T1000 (cell line): ENCODE measurements at regions not wholly inside any gene's neighbourhood (a gene's known extent, or its start where the extent isn't known, plus 50 kb on each side); places are given as distances from the start of the nearest gene placed in this dataset.

ENCODE experiments used
- DNase-seq: peaks from one replicate; lab custom pipeline; 2025; ENCODE audit warnings: mixed read lengths; lab: John Stamatoyannopoulos, UW

DNA sequence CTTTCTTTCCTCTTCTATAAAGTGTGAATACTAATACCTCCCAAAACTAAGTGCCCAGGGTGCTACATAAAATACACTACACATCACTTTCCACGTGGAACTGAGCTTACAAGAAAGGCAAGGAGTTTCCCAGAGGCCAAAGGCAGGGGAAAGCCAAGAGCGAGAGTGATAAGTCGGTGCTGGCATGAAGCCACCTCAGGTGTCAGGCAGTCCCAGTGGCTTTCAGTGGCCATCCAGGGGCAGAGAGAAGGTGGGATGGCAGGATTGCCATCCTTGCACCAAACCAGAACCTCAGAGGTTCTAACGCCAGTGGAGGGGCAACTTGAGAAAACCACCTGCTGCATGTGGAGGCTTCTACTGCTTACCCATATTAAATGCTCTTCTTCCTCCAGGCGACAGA lies 79.7 kb upstream of the DIO3 start:
- no peak for DNase-seq

- DNase-seq, result no peak
Observed at GRCh38 chr14:101482066-101482465, 79.2 kb upstream of the DIO3 start.

- no peak for DNase-seq
Observed at GRCh38 chr14:101483829-101484228, 77.5 kb upstream of the DIO3 start.

DNA sequence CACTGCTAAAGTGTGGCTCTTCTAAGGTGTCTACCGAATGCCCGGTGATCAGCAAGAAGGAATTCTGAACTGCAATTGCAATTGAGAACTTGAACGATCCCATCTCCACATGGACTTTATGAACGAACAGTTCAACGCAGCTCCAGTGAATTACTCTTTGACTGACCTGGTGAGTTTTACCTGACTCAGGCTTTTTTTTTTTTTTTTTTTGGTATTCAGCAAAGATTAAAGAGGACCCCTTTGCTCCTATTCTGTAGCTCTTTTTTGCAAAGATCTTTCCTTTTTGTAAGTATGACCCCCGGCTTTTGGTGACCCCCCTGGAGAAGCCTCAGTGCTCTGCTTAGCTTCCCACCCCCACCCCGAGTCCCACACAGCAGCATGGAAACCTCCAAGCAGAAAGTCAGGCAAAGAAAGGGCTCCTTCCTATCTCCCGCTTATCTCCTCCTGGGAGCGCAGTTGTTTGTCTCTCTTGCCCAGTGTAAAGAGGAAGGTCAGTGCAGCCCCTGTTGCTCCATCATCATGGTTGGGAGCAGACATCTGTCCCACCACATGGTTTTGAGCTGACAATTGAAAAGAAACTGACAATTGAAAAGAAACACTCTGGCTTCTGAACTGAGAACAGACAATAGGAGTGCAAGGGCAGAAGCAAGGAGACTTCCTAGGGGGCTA lies 72.1 kb upstream of the DIO3 start:
- DNase-seq, result no peak

DNA sequence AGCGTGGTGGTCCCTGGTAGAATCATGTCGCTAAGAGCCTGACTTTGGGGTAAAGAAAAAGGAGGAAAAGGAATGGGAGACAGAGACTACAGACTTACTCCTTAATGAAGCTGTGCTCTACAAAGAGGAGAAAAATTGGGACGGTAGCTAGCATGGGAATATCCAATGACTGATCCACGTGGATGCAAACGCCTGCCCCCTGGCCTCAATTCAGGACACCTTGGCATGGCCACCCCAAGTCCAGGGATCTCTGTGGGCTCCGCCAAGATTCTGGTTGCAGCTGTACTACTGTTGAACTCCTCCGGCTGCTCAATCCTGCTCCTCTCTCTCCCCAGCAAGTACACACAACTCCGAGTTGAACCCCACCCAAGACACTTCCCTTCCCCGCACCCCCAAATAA lies 70.5 kb upstream of the DIO3 start:
- no peak for DNase-seq

GRCh38 chr14:101491841-101492240 lies 69.5 kb upstream of the DIO3 start:
- DNase-seq, result no peak

- DNase-seq, result no peak
Observed at GRCh38 chr14:101492716-101493115, 68.6 kb upstream of the DIO3 start.

GRCh38 chr14:101494826-101495225 lies 66.5 kb upstream of the DIO3 start:
- no peak for DNase-seq

GRCh38 chr14:101495284-101495683 lies 66.0 kb upstream of the DIO3 start:
- DNase-seq, result no peak

- no peak for DNase-seq
Observed at GRCh38 chr14:101495827-101496775, 65.2 kb upstream of the DIO3 start.

- DNase-seq, result no peak
Observed at GRCh38 chr14:101496776-101497683, 64.3 kb upstream of the DIO3 start.

DNA sequence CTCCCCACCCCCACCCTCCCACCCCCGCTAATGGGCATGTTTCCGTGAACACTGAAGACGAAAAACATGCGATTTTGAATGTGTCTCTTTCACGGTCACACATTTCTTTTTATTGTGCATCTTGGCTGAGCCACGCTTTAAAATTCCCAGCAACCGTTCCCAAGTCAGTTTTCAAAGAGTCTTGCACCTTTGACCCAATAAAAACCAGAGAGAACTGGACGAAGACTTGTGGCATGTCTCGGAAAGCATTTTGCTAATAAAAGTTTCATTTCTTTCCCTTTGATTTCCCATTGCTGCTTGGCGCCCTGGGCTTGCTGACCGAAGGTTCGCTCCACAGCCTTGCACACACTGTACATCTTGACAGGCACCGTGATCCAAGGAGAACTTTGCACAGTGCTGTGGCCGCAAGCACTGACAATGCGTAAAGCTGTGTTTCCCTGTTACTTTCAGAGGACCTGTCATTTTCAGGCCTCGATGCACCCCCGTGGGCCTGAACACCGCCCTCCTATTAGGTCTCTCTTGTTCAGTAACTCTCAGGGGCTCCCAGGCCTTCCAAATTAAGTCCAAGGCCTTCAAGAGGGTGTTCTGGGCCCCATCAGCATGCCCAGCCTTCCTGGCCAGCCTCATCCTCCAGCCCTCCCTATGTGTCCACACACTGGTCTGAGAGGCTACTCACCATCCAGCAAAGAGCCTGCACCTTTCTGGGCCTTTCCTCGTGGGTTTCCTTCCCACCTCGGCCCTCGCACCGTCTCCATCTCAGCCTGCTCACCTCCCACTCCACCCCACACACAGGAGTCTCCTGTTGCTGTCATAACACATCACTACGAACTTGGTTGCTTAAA lies 63.4 kb upstream of the DIO3 start:
- no peak for DNase-seq

DNA sequence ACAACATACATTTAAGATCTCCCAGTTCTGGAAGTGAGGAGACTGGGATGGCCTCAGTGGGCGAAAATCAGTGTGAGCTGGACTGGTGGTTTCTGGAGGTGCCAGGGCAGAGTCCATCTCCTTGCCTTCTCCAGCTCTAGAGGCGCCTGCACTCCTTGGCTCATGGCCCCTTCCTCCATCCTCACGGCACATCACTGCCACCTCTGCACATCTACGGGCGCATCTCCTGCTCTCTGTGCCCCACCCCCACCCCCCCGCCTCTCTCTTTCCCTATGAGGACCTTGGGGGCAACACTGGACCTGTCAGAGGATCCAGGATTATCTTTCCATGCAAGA lies 62.8 kb upstream of the DIO3 start:
- no peak for DNase-seq

DNA sequence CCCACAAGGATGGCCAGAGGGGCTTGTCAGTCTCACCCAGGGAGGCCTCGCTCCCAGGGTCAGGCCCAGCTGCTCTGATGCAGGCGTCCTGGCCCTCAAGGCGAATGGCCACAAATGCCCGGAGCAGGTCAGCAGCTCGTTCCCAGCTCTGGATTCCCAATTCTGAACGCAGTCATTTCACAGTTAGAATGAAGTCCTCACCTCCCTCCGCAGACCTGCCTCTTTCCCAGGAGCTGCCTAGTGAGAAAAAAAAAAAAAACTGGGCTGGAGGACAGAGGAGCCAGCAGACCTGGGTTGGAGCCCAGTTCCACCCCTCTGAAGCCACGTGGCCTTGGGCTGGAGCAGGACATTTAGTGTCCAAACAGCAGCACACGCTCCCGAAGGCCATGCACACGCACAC lies 62.2 kb upstream of the DIO3 start:
- DNase-seq, result no peak

DNA sequence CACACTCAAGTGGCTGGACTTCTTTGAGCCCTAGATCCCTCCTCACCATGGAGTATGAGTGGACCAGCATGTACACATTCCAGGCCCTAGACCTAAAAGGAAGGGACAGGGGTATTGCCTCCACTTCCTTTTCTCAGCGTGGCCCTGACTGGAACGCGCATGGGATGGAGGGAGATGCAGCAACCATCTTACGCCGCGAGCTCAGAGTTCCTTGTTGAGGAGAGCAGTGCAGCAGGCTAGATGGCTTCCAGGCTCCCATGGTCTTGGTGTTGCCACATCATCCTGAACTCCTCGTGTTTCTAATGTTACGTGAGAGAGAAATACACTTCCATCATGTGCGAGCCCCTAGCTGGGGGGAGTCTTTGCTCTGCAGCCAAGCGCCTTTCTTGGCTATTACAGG lies 61.8 kb upstream of the DIO3 start:
- DNase-seq, result no peak

GRCh38 chr14:101500061-101500460 lies 61.2 kb upstream of the DIO3 start:
- no peak for DNase-seq

DNA sequence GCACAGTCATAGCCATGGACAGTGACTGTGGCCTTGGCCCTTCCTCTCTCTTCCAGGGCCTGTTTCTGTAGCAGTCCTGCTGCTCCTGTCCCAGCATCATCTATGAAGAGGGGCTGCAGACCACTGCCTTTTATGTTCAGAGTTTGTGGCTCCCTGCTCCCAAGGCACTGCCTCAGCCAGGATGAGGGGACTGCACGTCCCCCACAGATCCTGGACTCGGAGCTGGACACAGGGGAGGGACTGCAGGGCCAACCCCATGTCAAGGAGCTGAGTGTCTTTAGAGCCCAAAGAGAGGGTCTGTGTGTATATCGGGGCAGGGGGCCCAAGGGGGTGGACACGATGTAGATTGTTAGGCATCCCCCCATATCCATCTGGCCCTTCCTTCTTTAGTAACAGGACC lies 60.6 kb upstream of the DIO3 start:
- no peak for DNase-seq

DNA sequence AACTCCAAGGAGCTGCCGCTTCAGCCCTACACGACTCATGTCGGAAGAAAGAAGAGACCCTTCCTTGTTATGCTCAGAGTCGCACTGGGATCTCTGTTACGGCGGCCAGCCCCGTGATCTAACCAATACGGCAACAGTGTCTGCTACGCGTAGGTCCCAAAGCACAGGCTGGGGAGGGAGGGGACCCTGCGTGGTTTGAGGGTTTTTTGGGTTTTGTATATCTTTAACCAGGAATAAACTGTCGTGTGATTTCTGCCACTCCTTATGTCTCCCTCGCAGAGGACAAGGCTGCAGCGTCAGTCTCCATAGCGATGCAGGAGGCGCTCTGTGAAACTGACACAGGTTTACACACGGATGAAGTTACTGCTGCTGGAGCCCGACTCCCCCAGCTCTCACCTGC lies 60.0 kb upstream of the DIO3 start:
- DNase-seq, result no peak

DNA sequence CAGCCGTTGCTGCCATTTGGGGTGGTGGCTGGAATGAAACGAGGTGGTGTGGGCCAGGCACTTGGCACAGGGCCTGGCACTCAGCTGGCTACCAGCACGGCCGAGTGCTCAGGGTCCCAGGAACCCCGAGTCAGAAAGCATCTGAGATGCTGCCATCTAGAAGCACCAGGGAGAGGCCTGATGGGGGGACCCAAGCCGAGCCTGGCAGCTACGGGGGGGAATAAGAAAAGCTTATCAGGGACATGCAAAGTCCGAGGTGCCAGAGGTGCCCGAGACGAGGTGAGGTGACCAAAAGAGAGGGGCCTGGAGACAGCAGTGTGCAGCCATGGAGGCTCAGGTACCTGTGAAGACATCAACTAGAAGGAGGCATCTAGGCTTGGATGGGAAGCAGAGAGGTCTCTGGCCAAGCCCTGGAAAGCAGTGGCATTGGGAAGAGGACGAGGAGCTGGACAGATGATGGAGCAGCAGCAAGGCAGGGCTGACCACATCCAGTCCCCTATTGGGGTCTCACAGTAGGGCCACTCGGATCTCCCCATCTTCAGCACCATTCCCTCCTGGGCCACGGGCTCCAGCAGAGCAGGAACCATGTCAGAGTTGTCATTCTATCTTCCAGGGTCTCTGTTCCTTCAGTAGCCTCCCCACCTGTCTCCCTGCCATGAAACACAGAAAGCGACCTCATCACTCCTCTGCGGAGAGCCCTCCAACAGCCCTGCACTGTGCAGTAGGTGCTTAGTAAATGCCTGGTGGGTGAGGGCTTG lies 59.3 kb upstream of the DIO3 start:
- no peak for DNase-seq

- DNase-seq, result no peak
Observed at GRCh38 chr14:101502761-101503392, 58.4 kb upstream of the DIO3 start.
